ENCODE measurements at regions not wholly inside any gene's neighbourhood (a gene's known extent, or its start where the extent isn't known, plus 50 kb on each side); places are given as distances from the start of the nearest gene placed in this dataset.
"Not testable (repeated sequence)": the region's sequence is repeated elsewhere in the genome, so short reads cannot be mapped to it uniquely, and the experiment has no call there.

GRCh38 chr12:100083308-100083707 is 59.4 kb downstream of the BLTP3B start:
- no peak for DNase-seq

DNA sequence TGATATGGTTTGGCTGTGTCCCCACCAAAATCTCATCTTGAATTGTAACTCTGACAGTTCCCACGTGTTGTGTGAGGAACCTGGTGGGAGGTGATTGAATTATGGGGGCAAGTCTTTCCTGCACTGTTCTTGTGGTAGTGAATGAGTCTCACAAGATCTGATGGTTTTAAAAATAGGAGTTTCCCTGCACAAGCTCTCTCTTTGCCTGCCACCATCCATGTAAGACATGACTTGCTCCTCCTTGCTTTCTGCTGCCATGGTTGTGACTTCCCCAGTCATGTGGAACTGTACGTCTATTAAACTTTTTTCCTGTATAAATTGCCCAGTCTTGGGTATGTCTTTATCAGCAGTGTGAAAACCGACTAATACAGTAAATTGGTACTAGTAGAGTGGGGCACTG is 63.9 kb downstream of the BLTP3B start:
- DNase-seq, result not testable (repeated sequence)

DNA sequence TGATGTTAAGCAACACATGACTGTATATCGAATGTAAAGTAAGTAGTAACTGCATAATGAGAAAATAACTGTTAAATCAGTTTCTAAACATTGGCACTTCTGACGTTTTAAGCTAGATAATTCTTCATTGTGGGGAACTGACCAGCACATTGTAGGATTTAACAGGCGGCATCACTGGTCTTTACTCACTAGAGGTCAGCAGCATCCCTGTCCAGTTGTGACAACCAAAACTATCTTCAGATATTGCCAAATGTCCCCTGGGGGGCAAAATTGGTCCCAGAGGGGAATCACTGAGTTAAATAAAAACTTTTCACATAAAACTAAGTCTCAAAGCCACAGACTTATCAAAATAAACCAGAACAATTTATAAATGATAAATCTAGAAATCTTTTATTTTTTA is 65.3 kb downstream of the BLTP3B start:
- no peak for DNase-seq

GRCh38 chr12:100075598-100075997 is 67.1 kb downstream of the BLTP3B start:
- DNase-seq, result no peak

DNA sequence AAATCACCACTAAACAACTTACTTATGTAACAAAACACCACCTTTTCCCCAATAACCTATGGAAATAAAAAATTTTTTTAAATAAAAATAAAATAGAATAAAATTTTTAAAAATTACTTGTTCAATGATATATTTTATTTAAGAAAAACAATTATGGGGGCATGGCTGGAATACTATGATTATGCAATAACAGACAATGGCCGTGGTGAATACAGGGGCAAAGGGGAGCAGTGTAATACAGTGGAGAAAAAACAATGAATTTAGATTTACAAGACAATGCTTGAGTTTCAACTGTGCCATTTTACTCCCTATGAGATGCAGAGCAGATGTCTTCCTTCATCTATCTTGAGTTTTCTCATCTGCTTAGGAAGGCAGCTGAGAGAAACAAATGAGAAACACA is 72.9 kb downstream of the BLTP3B start:
- no peak for DNase-seq

- DNase-seq, result no peak
Observed at GRCh38 chr12:100068305-100068704, 74.4 kb downstream of the BLTP3B start.

- no peak for DNase-seq
Observed at GRCh38 chr12:100061814-100062213, 77.1 kb upstream of the ANKS1B start.

DNA sequence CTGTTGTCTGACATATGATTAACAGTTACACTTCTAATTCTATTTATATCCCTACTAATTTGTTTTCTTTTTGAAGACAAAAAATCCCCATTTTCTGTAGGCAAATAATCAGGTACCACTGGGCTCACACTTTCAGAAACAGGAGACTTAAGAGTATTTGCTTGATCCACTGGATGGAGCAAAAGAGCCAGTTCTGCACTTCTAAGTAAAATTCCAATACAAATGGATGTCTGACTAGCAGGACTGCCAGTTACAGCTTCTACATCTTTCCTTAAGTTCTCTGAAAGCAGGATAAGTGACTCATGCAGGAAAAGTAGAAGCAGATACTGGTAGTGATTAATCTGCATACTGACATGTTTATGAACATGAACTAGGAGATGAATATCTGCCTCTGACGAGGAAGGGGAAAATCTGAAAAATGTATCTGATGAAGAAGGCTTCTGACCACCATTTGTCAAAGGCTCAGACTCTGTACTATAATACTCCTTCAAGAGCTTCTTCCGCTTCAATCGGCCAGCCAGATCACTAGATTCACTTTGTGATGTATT is 73.8 kb upstream of the ANKS1B start:
- peak; percentile 9 for DNase-seq

DNA sequence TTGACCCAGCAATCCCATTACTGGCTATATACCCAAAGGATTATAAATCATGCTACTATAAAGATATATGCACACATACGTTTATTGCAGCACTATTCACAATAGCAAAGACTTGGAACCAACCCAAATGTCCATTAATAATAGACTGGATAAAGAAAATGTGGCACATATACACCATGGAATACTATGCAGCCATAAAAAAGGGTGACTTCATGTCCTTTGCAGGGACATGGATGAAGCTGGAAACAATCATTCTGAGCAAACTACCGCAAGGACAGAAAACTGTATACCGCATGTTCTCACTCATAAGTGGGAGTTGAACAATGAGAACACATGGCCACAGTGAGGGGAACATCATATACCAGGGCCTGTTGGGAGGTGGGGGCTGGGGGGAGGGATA is 61.5 kb upstream of the ANKS1B start:
- not testable (repeated sequence) for DNase-seq

DNA sequence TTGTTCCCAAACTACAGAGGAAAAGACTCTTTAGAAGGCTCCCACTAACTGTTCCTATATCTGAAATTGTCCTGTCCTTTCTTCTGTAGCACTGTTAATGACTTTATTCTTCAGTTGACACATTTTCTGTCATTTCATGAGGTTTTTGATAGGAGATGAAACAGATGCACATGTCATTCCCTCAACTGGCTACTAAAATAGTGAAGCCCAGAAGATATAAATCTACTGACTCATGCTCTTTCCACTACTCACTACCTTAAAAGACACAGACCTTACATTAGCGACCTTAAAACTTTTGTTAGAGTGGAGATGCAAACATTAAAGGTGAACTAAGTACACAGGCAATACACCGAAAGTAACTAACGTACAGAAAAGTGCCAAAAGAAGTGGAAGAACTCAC is 59.5 kb upstream of the ANKS1B start:
- no peak for DNase-seq

DNA sequence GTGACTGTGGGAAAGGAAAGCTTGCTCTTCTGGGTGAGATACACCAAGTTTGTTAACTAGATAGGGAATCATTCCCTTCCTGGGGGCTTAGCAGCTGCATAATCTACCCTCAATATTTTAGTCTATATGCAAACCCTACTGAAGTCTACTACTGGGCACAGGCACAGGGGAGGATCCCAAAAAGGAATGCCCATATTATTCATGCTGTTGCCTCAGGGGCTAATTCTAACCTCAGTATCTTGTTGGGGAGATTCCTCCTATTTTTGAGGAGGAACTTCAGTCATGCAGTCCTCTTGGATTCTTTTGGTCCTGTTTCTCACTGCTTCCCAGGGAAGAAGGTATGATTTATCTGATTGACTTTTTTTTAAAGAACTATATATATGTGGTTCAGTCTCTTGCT is 58.9 kb upstream of the ANKS1B start:
- DNase-seq, result no peak
